HL-60/S4 (cell line): ENCODE measurements at regions not wholly inside any gene's neighbourhood (a gene's known extent, or its start where the extent isn't known, plus 50 kb on each side); places are given as distances from the start of the nearest gene placed in this dataset.

Source experiments
- in situ Hi-C: fragments of 300-500 bp; cut with MboI; formaldehyde crosslinking; loops from 2 replicates; pipeline ENCODE4 v1.14.3; 2022; ENCODE audit warnings: low sequenced_read_pairs

GRCh38 chr18:8942909-8943545 lies 159.5 kb upstream of the NDUFV2 start:
- in situ Hi-C loops: no loop called here

DNA sequence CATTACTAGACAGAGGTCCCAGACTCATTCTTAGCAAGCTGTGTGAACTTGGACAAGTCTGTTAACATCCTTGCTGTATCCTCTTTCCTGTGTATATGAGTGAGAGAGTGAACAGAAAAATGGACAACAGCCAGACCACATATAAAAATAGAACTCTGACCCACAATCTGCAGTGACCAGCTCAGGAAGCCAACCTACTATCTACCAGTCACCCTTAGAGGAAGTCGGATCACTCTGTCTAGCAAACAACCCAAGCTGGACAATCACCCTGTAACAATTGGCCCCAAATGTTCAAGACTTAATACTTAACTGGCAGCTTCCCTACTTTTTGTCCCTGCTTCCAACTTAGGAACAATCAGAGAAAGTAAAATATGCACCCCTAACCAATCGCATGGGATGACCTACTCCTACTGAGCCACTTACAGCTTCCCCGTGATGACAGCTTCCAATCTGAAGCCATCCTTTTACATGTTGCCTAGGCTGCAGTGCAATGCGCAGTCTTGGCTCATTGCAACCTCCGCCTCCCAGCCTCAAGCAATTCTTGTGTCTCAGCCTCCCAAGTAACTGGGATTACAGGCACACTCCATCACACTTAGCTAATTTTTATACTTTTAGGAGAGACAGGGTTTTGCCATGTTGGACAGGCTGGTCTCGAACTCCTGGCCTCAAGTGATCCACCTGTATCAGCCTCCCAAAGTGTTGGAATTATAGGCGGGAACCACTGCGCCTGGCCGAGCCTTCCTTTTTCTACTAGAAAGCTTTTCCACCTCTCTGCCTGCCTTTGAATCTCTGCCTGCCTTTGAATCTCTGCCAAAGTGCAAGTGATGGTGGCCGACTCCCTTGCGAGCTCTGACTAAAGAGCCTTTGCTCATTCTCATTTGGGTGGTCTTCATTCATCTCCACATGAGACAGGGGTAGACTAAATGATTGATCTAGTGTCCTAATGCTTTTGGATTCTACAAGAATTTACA lies 158.3 kb upstream of the NDUFV2 start:
- in situ Hi-C loops: no loop called here

- in situ Hi-C loops: no loop called here
These were observed 157.6 kb upstream of the NDUFV2 start for GRCh38 chr18:8944871-8945245.

DNA sequence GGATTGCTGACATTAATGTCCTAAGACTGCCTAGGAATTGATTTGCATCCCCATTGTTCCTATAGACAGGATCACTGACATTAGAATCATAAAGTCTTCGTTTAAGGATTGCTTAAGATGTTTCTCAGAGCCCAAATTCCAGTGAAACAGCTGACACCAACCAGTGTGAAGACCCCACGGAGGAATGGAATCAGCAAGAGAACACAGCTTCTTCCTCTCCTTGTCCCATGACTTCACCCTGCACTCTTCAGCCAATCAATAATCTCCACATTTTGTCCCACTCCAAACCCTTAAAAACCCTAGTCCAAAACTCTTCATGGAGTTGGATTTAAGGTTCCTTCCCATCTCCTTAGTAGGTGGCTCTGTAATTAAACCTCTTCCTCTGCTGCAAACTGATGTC lies 157.0 kb upstream of the NDUFV2 start:
- in situ Hi-C loops: no loop called here

DNA sequence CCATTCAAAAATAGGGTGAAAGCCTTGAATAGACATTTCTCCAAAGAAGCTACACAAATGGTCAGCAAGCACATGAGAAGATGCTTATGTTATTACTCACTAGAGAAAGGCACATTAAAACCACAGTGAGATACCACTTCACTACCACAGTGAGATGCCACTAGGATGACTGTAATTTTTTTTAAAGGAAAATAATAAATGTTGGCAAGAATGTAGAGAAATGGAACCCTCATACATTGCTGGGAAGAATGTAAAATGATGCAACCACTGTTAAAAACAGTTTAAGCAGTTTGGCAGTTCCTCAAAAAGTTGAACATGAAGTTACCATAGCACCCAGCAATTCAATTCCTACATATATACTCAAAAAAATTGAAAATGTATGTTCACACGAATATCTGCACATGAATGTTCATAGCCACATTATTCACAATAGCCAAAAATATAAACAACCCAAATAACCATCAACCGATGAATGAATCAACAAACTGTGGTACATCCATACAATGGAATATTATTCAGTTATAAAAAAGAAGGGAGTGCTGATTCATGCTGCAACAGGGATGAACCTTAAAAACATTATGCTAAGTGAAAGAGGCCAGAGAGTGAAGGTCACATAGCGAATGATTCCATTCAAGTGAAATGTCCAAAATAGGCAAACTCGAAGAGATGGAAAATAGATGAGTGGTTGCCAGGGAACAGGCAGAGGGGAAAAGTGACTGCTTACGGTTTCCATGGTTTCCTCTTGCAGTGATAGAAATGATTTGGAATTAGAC lies 156.2 kb upstream of the NDUFV2 start:
- in situ Hi-C loops: no loop called here

DNA sequence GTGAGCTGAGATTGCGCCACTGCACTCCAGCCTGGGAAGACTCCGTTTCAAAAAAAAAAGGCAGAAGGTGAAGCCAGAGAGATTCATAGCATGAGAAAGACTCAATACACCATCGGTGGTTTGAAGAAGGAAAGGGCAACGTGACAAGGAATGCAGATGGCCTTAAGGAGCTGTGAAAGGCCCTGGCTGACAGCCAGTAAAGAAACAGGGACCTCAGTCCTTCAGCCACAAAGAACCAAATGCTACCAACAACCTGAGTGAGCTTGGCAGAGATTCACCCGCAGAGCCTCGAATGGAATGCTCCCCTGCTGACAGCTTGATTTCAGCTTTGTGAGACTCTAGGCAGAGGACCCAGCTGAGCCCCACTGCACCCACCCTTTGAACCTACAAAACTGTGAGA lies 154.9 kb upstream of the NDUFV2 start:
- in situ Hi-C loops: no loop called here

DNA sequence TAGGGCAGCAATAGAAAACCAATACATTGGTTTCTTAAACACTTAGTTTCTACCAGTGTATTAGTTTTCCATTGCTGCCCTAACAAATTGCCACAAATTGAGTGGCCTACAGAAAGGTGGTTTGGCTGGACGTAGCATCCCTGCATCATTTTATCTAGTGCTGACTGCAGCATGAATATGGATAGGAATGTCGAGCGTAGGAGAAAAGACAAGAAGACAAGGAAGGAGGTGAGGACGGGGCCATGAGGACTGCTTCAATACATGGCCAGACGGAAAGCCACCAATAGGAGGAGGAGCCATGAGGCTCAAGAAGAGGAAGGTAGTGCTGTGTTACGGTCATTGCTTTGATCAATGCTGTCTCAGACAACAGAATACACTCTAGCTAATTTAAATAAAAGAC lies 154.5 kb upstream of the NDUFV2 start:
- in situ Hi-C loops: no loop called here

DNA sequence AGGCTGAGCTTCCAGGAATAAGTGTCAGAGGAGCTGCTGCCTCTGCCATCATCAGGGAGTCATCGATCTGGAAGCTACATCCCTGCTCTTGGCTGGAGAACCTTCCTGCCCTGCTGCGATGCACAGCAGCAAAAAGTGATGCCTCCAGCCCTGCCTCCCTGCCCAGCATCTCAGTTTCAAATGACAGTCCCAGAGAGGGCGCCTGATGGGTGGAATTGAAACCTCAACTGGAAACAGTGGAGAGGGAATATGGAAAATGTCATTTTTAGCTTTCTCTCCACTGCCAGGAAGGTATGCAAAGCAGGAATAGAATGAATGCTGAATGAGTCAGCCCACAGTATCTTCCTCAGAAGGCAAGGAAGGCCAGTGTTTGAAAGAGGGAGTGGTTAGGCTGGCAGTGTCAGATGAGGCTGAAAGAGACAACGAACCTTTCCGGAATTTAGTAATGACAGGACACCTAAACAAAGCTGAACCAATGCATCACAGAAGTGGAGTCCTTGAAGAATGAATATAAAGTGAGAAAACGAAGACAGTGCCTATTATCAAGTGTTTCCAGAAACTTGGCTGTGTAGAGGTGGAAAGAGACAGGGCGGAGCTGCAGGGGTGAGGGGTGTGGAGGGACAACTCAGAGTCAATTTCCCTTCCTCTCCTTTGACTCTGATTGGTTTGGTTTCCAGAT lies 153.9 kb upstream of the NDUFV2 start:
- in situ Hi-C loops: no loop called here

DNA sequence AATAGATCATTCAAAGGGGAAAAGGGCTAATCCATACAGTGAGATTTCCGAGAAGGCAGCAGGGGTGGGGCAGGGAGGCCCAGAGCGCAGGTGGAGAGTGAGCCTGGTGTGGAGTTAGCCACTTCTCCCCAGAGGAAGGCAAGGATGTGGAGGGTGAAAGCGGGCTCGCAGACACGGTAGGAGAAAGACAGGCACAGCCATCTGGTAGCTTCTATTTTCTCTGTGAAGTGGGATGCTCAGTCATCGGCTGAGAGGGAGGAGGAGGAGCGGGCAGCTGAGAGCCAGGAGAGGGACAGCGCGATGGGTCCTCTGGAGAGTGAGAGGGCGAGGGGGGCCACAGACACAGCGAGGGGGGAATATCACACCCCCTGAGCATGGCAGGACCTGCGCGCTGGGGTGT lies 153.3 kb upstream of the NDUFV2 start:
- in situ Hi-C loops: no loop called here

GRCh38 chr18:8951491-8951890 lies 151.0 kb upstream of the NDUFV2 start:
- in situ Hi-C loops: no loop called here

GRCh38 chr18:8952174-8952573 lies 150.3 kb upstream of the NDUFV2 start:
- in situ Hi-C loops: no loop called here

- in situ Hi-C loops: no loop called here
These were observed 149.4 kb upstream of the NDUFV2 start for GRCh38 chr18:8952769-8953760.

DNA sequence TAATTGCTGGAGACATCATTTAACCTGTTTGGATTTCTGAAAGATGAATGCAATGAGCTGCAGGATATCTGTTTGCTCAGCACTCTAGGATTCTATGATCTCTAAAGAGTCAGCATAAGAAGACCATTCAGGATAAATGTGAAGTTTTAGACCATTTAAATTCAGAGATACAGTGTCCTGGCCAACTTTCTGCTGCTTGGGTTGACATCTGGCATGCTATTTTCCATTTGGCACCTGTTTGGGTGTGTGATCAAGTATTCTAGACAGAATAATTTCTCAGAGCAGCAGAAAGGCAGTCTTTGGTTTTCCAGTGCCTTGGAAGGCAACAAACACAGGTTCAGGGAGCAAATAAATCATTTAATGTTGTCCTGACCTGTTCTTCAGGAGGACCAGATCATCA lies 144.8 kb upstream of the NDUFV2 start:
- in situ Hi-C loops: no loop called here

- in situ Hi-C loops: no loop called here
These were observed 143.8 kb upstream of the NDUFV2 start for GRCh38 chr18:8958660-8959059.

- in situ Hi-C loops: no loop called here
These were observed 142.9 kb upstream of the NDUFV2 start for GRCh38 chr18:8959551-8960135.

DNA sequence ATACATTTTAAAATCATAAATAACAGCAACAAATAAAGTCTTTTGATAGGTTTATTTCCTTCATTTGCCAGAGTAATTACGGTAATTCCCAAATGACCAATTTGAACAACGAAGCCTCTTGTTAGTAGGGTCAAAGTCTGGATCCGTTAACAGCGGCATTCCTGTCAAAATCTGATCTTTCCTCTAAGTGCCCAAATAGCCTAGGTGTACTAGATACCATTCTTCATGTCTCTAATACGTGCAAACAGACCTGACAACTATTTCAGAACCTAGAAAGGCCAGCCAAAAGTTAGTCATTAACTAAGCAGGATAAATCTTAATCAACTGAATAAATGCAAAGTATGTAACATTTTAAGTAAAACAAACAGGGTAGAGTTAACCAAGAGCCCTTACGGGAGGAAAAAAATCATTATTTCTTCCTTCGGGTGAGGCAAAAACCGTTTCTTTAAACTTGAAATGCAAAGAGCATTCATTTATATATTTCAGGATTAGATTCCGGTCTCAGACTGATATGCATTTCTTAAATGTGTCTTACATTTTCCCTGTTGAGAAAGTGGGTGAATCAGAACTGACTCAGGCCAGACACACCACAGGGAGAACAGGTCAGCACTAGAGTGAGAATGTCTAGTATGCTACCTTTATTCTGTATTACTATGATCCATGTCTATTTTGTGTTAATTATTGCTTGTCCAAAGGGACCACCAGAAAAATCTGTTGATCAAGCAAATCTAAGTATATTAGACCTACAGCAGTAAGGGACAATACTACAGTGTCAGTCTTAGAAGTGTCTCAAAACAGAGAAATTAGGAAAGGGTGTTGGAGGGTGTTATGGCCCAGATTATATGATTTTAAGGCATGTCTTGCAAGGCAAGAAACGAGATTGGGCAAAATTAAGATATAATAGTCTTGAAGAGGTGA lies 141.5 kb upstream of the NDUFV2 start:
- in situ Hi-C loops: no loop called here

DNA sequence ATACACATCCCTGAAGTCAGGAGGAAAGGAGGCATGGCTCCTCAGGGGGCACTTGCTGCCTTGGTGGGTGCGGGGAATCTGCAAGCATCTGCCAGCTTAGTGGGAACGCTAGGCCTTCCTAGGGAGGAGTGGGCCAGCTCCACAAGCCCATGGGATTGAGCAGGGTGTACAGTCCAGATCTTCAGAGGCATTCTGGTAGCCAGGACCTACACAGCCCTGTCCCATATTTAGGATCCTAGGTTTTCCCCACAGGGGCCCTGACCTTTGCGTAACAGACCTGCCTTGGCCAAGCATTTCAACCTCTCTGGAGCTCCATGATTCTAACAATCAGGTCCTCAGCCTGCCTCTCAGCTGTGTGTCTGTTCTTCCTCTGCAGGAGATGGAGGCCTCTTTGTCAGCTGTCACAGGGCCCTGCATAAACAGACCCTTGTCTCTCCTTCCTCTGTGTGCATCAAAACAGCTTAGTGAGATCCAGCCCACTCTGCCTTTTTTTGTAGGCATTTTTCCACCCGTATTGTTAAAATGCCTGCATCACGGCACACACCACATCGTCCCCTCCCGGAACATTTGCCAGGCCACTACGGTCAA lies 140.2 kb upstream of the NDUFV2 start:
- in situ Hi-C loops: no loop called here
